ENCODE measurements at regions not wholly inside any gene's neighbourhood (a gene's known extent, or its start where the extent isn't known, plus 50 kb on each side); places are given as distances from the start of the nearest gene placed in this dataset.

DNA sequence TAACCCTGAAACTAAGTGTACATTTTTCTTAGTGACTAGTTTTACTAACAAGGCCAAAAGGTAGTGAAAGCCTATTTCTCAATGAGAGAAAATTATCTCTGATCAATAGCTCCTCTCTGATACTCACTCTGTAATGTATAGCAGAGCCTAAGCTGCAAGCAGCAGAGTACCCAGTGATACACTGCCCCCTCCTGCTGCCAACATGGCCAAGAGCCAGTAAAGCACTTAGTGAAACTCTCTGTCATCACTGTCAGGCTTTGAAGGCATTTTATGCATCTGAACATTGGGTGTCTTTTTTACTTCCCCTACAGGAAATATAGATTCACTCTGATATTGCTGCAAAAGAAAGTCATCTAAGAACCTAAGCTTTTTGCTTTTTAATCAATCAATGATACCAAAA is 784.1 kb upstream of the CDH7 start:
- TF ChIP-seq, protein P1, sequence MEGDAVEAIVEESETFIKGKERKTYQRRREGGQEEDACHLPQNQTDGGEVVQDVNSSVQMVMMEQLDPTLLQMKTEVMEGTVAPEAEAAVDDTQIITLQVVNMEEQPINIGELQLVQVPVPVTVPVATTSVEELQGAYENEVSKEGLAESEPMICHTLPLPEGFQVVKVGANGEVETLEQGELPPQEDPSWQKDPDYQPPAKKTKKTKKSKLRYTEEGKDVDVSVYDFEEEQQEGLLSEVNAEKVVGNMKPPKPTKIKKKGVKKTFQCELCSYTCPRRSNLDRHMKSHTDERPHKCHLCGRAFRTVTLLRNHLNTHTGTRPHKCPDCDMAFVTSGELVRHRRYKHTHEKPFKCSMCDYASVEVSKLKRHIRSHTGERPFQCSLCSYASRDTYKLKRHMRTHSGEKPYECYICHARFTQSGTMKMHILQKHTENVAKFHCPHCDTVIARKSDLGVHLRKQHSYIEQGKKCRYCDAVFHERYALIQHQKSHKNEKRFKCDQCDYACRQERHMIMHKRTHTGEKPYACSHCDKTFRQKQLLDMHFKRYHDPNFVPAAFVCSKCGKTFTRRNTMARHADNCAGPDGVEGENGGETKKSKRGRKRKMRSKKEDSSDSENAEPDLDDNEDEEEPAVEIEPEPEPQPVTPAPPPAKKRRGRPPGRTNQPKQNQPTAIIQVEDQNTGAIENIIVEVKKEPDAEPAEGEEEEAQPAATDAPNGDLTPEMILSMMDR (IDR thresholded peaks at IDR 0.05; ENCODE audit: borderline replicate concordance, extremely low read depth, low read length, poor library complexity, severe bottlenecking) = no peak
- TF ChIP-seq EZH2 (IDR thresholded peaks at IDR 0.05; ENCODE audit: borderline replicate concordance, low read depth, low read length, severe bottlenecking) = no peak

All from DND-41 (cell line).